Keratinocyte (primary cell): ENCODE measurements at regions not wholly inside any gene's neighbourhood (a gene's known extent, or its start where the extent isn't known, plus 50 kb on each side); places are given as distances from the start of the nearest gene placed in this dataset.
"Not testable (repeated sequence)": the region's sequence is repeated elsewhere in the genome, so short reads cannot be mapped to it uniquely, and the experiment has no call there.

Experiments used
- DNase-seq: peaks from one replicate; pipeline ENCODE4 v3.0.0-alpha.2; 2011; ENCODE audit warnings: low read depth, missing footprints, low spot score
- FAIRE-seq: peaks from 2 replicates; lab custom pipeline; 2011; peaks lifted over from hg19 to GRCh38; lab: Jason Lieb, UNC
- H2AFZ ChIP-seq: 2 replicates; pipeline ENCODE4 v1.6.0; 2012; ENCODE audit warnings: low read length, control low read depth, inconsistent platforms; ENCODE audit not compliant: control insufficient read depth
- H3K27ac ChIP-seq: 2 replicates; pipeline ENCODE4 v1.5.1; 2011; ENCODE audit warnings: low read length; ENCODE audit not compliant: control insufficient read depth, insufficient read depth
- H3K27me3 ChIP-seq: 3 replicates; pipeline ENCODE4 v1.6.0; 2011; ENCODE audit warnings: low read length; ENCODE audit not compliant: control insufficient read depth, insufficient read depth; ENCODE audit errors: extremely low read depth
- H3K36me3 ChIP-seq, 2 experiments: 2 replicates in 1 of 2; 3 replicates in 1 of 2; pipeline ENCODE4 v1.5.1; 2011; ENCODE audit warnings: low read length in 2 of 2, mild to moderate bottlenecking in 1 of 2; ENCODE audit not compliant: control insufficient read depth in 2 of 2, insufficient read depth in 2 of 2; ENCODE audit errors: extremely low read depth in 1 of 2
- H3K4me1 ChIP-seq: 3 replicates; pipeline ENCODE4 v1.5.1; 2011; ENCODE audit warnings: low read length; ENCODE audit not compliant: control insufficient read depth, insufficient read depth; ENCODE audit errors: extremely low read depth
- H3K4me2 ChIP-seq: 3 replicates; pipeline ENCODE4 v1.6.0; 2011; ENCODE audit warnings: low read depth, low read length; ENCODE audit not compliant: control insufficient read depth, insufficient read depth; ENCODE audit errors: extremely low read depth
- H3K4me3 ChIP-seq, 3 experiments: fragments of 200-600 bp in 1 of 3; sonication (generic) in 1 of 3; 2 replicates in 2 of 3; 3 replicates in 1 of 3; pipeline ENCODE4 v1.5.1; 2011 to 2016; ENCODE audit warnings: low read length in 3 of 3, mild to moderate bottlenecking in 3 of 3, control low read depth in 2 of 3, inconsistent platforms in 1 of 3, low read depth in 1 of 3, mixed read lengths in 1 of 3, mixed run types in 1 of 3, moderate library complexity in 1 of 3; ENCODE audit not compliant: control insufficient read depth in 2 of 3, insufficient read depth in 2 of 3; ENCODE audit errors: extremely low read depth in 1 of 3
- H3K79me2 ChIP-seq: 2 replicates; pipeline ENCODE4 v1.6.0; 2012; ENCODE audit warnings: low read length; ENCODE audit not compliant: control insufficient read depth, insufficient read depth
- H3K9ac ChIP-seq: 3 replicates; pipeline ENCODE4 v1.6.0; 2011; ENCODE audit warnings: low read length; ENCODE audit not compliant: control insufficient read depth, insufficient read depth; ENCODE audit errors: extremely low read depth
- H3K9me1 ChIP-seq: 3 replicates; pipeline ENCODE4 v1.6.0; 2011; ENCODE audit warnings: low read length; ENCODE audit not compliant: control insufficient read depth, insufficient read depth; ENCODE audit errors: extremely low read depth
- H3K9me3 ChIP-seq: 2 replicates; pipeline ENCODE4 v1.5.1; 2012; ENCODE audit warnings: low read depth, low read length; ENCODE audit not compliant: control insufficient read depth
- H4K20me1 ChIP-seq: 3 replicates; pipeline ENCODE4 v1.6.0; 2011; ENCODE audit warnings: low read length; ENCODE audit not compliant: control insufficient read depth, insufficient read depth; ENCODE audit errors: extremely low read depth
- EZH2 ChIP-seq: IDR thresholded peaks from one replicate; pipeline ENCODE4 v1.6.1; 2012; ENCODE audit warnings: inconsistent platforms, mild to moderate bottlenecking, low read length, moderate library complexity
- dilution Hi-C: fragments of 300-500 bp; cut with MboI; formaldehyde crosslinking; loops from one replicate; pipeline ENCODE4 v1.7.0; 2020; ENCODE audit warnings: low sequenced_read_pairs; ENCODE audit not compliant: extremely low pct_ligation_motif_present
- TF ChIP-seq, protein P1 (sequence below), 3 experiments: IDR thresholded peaks in 1 of 3; conservative IDR thresholded peaks in 1 of 3; optimal IDR thresholded peaks in 1 of 3; 2 replicates in 2 of 3; 3 replicates in 1 of 3; pipeline versions ENCODE3 to v1.5.1; 2011; ENCODE audit warnings: low read length in 3 of 3, mild to moderate bottlenecking in 3 of 3, moderate library complexity in 2 of 3, control low read depth in 1 of 3, inconsistent platforms in 1 of 3; ENCODE audit not compliant: insufficient read depth in 2 of 3; ENCODE audit errors: extremely low read depth in 1 of 3

DNA sequence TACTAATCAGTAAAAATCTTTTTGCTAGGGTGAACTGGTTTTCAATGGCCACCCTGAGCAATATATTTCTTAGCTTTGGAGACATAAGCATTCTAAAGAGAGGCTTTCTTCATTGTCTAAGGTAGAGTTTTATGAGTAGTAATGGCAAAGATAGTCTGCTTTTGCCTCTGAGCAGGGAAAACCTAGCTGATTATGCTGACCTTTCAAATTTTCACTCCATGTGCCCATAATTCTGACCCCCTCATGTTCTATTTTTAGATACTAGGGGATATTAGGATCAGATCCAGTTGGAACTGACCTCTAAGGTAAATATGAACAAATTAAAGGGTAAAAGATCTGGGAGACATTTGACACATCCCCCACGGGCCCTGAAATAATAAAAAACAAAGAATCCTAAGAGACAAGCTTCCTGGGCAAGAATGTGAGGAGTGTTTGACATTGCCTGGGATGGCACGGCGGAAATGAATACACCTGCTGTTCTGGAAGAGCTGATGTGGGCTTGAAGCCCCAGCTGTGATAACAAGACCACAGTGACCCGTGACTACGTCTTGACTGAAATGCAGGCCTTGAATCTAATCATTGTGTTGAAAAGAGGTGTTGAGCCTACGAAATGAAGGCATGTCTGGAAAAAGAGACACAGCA lies 392.1 kb upstream of the FRG1 start:
- Histone ChIP-seq H3K9me1 (no peaks in the 10 kb centered on the region), H3K27ac (no peak overlapping the region), H3K79me2 (no peaks in the 10 kb centered on the region), H3K4me2 (no peak overlapping the region), H3K36me3 (no peaks in the 10 kb centered on the region), H2AFZ (no peak overlapping the region), H4K20me1 (no peaks in the 10 kb centered on the region), H3K9ac (no peak overlapping the region), H3K27me3 (no peaks in the 10 kb centered on the region), H3K9me3 (peaks cover 6% of the 10 kb centered on the region), H3K4me1 (no peaks in the 10 kb centered on the region), H3K4me3 (no peak overlapping the region)
- DNase-seq (no peak), FAIRE-seq (no peak)
- dilution Hi-C loops, result no loop called here
- TF ChIP-seq, protein P1, sequence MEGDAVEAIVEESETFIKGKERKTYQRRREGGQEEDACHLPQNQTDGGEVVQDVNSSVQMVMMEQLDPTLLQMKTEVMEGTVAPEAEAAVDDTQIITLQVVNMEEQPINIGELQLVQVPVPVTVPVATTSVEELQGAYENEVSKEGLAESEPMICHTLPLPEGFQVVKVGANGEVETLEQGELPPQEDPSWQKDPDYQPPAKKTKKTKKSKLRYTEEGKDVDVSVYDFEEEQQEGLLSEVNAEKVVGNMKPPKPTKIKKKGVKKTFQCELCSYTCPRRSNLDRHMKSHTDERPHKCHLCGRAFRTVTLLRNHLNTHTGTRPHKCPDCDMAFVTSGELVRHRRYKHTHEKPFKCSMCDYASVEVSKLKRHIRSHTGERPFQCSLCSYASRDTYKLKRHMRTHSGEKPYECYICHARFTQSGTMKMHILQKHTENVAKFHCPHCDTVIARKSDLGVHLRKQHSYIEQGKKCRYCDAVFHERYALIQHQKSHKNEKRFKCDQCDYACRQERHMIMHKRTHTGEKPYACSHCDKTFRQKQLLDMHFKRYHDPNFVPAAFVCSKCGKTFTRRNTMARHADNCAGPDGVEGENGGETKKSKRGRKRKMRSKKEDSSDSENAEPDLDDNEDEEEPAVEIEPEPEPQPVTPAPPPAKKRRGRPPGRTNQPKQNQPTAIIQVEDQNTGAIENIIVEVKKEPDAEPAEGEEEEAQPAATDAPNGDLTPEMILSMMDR (optimal IDR thresholded peaks at IDR 0.05 in 1 of 3, IDR thresholded peaks at IDR 0.05 in 1 of 3, conservative IDR thresholded peaks at IDR 0.05 in 1 of 3; ENCODE audit: extremely low read depth in 1 of 3, insufficient read depth in 2 of 3, low read length in 3 of 3), result no peak
- no peak for TF ChIP-seq EZH2

- H3K79me2 ChIP-seq, H3K27ac ChIP-seq, FAIRE-seq, H3K9me3 ChIP-seq, H3K4me2 ChIP-seq, H3K4me3 ChIP-seq, H4K20me1 ChIP-seq, H3K9me1 ChIP-seq, H3K9ac ChIP-seq, H3K36me3 ChIP-seq, H2AFZ ChIP-seq, DNase-seq, H3K4me1 ChIP-seq, dilution Hi-C loops, H3K27me3 ChIP-seq: not testable (repeated sequence)
Observed at GRCh38 chr4:189551931-189552670, 388.6 kb upstream of the FRG1 start.

GRCh38 chr4:189560605-189561004 lies 380.1 kb upstream of the FRG1 start:
- H4K20me1 ChIP-seq, H3K9ac ChIP-seq, H3K4me2 ChIP-seq, DNase-seq, H3K4me3 ChIP-seq, H3K4me1 ChIP-seq, FAIRE-seq, H3K9me1 ChIP-seq, H3K79me2 ChIP-seq, dilution Hi-C loops, H2AFZ ChIP-seq, H3K27ac ChIP-seq, H3K27me3 ChIP-seq, H3K36me3 ChIP-seq, H3K9me3 ChIP-seq: not testable (repeated sequence)

DNA sequence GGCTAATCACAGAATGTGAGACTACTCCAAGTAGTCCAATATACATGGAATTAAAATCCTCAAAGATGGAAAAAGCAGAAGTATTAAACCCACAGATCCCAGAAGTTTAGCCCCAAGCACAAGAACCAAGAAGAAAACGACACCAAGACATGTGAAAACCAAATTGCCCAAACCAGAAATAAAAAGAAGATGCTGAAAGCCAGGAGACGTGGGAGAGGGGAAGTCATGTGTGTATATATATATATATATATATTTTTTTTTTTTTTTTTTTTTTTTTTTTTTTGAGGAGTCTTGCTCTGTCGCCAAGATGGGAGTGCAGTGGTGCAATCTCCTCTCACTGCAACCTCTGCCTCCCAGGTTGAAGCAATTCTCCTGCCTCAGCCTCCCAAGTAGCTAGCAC lies 376.9 kb upstream of the FRG1 start:
- H3K27ac ChIP-seq, H3K4me3 ChIP-seq, H3K79me2 ChIP-seq, DNase-seq, H3K9ac ChIP-seq, H2AFZ ChIP-seq, FAIRE-seq, H3K9me3 ChIP-seq, H3K4me1 ChIP-seq, H4K20me1 ChIP-seq, dilution Hi-C loops, H3K9me1 ChIP-seq, H3K27me3 ChIP-seq, H3K4me2 ChIP-seq, H3K36me3 ChIP-seq: not testable (repeated sequence)
